ENCODE measurements at regions not wholly inside any gene's neighbourhood (a gene's known extent, or its start where the extent isn't known, plus 50 kb on each side); places are given as distances from the start of the nearest gene placed in this dataset.

DNA sequence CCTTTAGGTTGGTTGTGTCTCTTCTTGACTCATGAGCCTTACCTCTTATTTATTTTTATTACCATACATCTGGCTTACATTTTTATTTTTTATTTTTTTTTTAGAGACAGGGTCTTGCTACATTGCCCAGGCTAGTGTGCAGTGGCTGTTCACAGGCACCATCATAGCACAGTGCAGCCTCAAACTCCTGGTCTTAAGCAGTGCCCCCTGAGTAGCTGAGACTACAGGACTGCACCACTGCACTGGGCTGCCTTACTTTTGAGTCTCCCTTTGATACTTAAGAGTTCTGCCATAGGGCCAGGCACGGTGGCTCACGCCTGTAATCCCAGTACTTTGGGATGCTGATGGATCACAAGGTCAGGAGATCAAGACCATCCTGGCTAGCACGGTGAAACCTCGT, 76.4 kb upstream of the MACF1 start:
- TF ChIP-seq, protein P1, sequence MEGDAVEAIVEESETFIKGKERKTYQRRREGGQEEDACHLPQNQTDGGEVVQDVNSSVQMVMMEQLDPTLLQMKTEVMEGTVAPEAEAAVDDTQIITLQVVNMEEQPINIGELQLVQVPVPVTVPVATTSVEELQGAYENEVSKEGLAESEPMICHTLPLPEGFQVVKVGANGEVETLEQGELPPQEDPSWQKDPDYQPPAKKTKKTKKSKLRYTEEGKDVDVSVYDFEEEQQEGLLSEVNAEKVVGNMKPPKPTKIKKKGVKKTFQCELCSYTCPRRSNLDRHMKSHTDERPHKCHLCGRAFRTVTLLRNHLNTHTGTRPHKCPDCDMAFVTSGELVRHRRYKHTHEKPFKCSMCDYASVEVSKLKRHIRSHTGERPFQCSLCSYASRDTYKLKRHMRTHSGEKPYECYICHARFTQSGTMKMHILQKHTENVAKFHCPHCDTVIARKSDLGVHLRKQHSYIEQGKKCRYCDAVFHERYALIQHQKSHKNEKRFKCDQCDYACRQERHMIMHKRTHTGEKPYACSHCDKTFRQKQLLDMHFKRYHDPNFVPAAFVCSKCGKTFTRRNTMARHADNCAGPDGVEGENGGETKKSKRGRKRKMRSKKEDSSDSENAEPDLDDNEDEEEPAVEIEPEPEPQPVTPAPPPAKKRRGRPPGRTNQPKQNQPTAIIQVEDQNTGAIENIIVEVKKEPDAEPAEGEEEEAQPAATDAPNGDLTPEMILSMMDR (IDR thresholded peaks at IDR 0.05; ENCODE audit: low read length), result no peak
- no peak for TF ChIP-seq EZH2phosphoT487 (IDR thresholded peaks at IDR 0.05; ENCODE audit: low read length)
- TF ChIP-seq EZH2 (optimal IDR thresholded peaks at IDR 0.05; ENCODE audit: low read depth, low read length), result no peak

All from MM.1S (cell line).